ENCODE measurements at regions not wholly inside any gene's neighbourhood (a gene's known extent, or its start where the extent isn't known, plus 50 kb on each side); places are given as distances from the start of the nearest gene placed in this dataset.

DNA sequence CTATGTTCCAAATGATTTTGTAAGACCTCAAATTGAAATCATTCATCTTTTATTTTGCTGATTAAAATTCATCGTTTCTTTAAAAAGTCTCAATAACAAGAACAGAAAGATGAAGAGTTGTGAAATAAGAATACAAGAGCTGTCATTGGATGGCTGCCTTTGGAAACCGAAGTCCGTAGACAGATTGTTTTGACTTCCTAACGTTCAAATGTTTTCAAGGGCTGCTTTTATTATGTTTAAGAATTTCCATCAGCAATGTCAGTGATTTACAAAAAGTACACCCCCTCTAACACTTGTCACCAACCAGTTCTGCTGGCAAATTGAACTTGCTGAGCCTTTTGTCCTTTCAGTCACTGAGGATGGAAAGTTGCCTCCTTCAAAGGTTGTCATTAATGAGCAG lies 89.6 kb downstream of the KCNE4 start:
- Histone ChIP-seq H3K27me3 (ENCODE audit: control insufficient read depth in 2 of 2, insufficient read depth in 2 of 2, low read length in 2 of 2) (no peaks in the 10 kb centered on the region), H3K27ac (ENCODE audit: low read depth in 1 of 2, low read length in 2 of 2) (no peak overlapping the region), H3K4me1 (ENCODE audit: control insufficient read depth in 1 of 2, insufficient read depth in 2 of 2, low read length in 2 of 2) (no peaks in the 10 kb centered on the region), H3K9ac (ENCODE audit: insufficient read depth, low read length, poor library complexity, severe bottlenecking) (no peak overlapping the region), H3K9me3 (replicated peaks in 1 of 2; ENCODE audit: control insufficient read depth in 1 of 2, insufficient read depth in 1 of 2, low read length in 2 of 2) (no peaks in the 10 kb centered on the region), H3K4me3 (replicated peaks in 1 of 3; ENCODE audit: low read depth in 2 of 3, low read length in 3 of 3) (no peak overlapping the region), H3K79me2 (ENCODE audit: insufficient read depth, low read length) (no peaks in the 10 kb centered on the region), H3K36me3 (replicated peaks in 1 of 2; ENCODE audit: control insufficient read depth in 1 of 2, insufficient read depth in 2 of 2, low read length in 2 of 2) (no peaks in the 10 kb centered on the region), H4K20me1 (ENCODE audit: insufficient read depth, low read length) (no peaks in the 10 kb centered on the region), H3K4me2 (replicated peaks; ENCODE audit: extremely low read depth, low read length, poor library complexity, severe bottlenecking) (no peak overlapping the region), H2AFZ (ENCODE audit: insufficient read depth, low read depth, low read length, poor library complexity, severe bottlenecking) (no peak overlapping the region)
- WGBS (ENCODE audit: insufficient coverage) = no CpG with 5 or more reads among the region's 4 CpGs
- H3K27ac Mint-ChIP-seq = no peak overlapping the region
- no peaks in the 10 kb centered on the region for H3K9me3 Mint-ChIP-seq
- no peak for DNase-seq
- no peaks in the 10 kb centered on the region for H3K4me1 Mint-ChIP-seq
- TF ChIP-seq CTCF (IDR thresholded peaks at IDR 0.05) = no peak
- peaks cover 0 to 6% (median 0%) of the 10 kb centered on the region in 3 donors for H3K27me3 Mint-ChIP-seq (ENCODE audit: low read depth in 3 of 3)
- H3K4me3 Mint-ChIP-seq = no peak overlapping the region
- no peaks in the 10 kb centered on the region for H3K36me3 Mint-ChIP-seq
- intact Hi-C loops (cut with micrococcal nuclease) = no loop called here

GRCh38 chr2:223142118-223142517 lies 90.1 kb downstream of the KCNE4 start:
- Mint-ChIP-seq H3K36me3 (no peaks in the 10 kb centered on the region), H3K27me3 (ENCODE audit: low read depth in 3 of 3) (peaks cover 0 to 6% (median 0%) of the 10 kb centered on the region in 3 donors), H3K4me1 (no peaks in the 10 kb centered on the region), H3K27ac (no peak overlapping the region), H3K4me3 (no peak overlapping the region), H3K9me3 (no peaks in the 10 kb centered on the region)
- no peaks in the 10 kb centered on the region for H3K36me3 ChIP-seq (replicated peaks in 1 of 2; ENCODE audit: control insufficient read depth in 1 of 2, insufficient read depth in 2 of 2, low read length in 2 of 2)
- no peaks in the 10 kb centered on the region for H3K9me3 ChIP-seq (replicated peaks in 1 of 2; ENCODE audit: control insufficient read depth in 1 of 2, insufficient read depth in 1 of 2, low read length in 2 of 2)
- no peak overlapping the region for H3K4me3 ChIP-seq (replicated peaks in 1 of 3; ENCODE audit: low read depth in 2 of 3, low read length in 3 of 3)
- DNase-seq = no peak
- no peaks in the 10 kb centered on the region for H4K20me1 ChIP-seq (ENCODE audit: insufficient read depth, low read length)
- no peak overlapping the region for H2AFZ ChIP-seq (ENCODE audit: insufficient read depth, low read depth, low read length, poor library complexity, severe bottlenecking)
- no peak for TF ChIP-seq CTCF (IDR thresholded peaks at IDR 0.05)
- no peak overlapping the region for H3K4me2 ChIP-seq (replicated peaks; ENCODE audit: extremely low read depth, low read length, poor library complexity, severe bottlenecking)
- H3K27ac ChIP-seq (ENCODE audit: low read depth in 1 of 2, low read length in 2 of 2) = no peak overlapping the region
- H3K27me3 ChIP-seq (ENCODE audit: control insufficient read depth in 2 of 2, insufficient read depth in 2 of 2, low read length in 2 of 2) = no peaks in the 10 kb centered on the region
- intact Hi-C loops (cut with micrococcal nuclease) = no loop called here
- H3K79me2 ChIP-seq (ENCODE audit: insufficient read depth, low read length) = no peaks in the 10 kb centered on the region
- H3K4me1 ChIP-seq (ENCODE audit: control insufficient read depth in 1 of 2, insufficient read depth in 2 of 2, low read length in 2 of 2) = no peaks in the 10 kb centered on the region
- 90% methylated on average over 5 of the region's 7 CpGs for WGBS (ENCODE audit: insufficient coverage)
- H3K9ac ChIP-seq (ENCODE audit: insufficient read depth, low read length, poor library complexity, severe bottlenecking) = no peak overlapping the region
